ENCODE measurements at regions not wholly inside any gene's neighbourhood (a gene's known extent, or its start where the extent isn't known, plus 50 kb on each side); places are given as distances from the start of the nearest gene placed in this dataset.

DNA sequence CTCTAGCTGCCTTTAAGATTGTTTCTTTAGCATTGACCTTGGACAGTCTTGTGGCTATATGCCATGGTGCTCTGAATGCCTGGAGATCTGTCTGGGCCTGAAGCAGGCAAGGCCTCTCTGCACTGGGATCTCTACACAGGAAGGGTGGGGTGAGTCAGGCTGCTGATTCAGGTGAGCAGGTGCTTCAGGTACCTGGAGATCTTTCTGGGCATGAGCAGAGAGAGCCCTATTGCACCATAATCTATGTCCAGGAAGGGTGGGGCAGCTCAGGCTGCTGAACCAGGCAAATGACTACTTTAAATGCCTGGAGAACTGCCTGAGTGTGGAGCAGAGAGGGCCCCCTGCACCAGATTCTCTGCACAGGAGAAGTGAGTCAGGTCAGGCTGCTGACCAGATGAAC, 94.5 kb downstream of the TPBG start:
- Histone ChIP-seq H3K9me3 (peaks cover 6% of the 10 kb centered on the region; the same call in 1 of the 3 replicates), H3K4me1 (no peaks in the 10 kb centered on the region), H3K4me3 (no peak overlapping the region), H3K27ac (no peak overlapping the region), H3K4me2 (no peak overlapping the region)
- no peak for FAIRE-seq
- no peak for DNase-seq (ENCODE audit: low read depth in 1 of 2, low spot score in 1 of 2)
- ChIA-PET CTCF (interaction anchor here (0.7 kb wide), 1 partner anchor 1437 kb away, joined by 3 read pairs; no protein-coding TSS in a partner anchor), POLR2A (no interaction called here)
- ATAC-seq, result no peak
- TF ChIP-seq POLR2AphosphoS2 (conservative IDR thresholded peaks at IDR 0.05; ENCODE audit: low read length) (no peak), ZSCAN20 (CRISPR knock-in tag; IDR thresholded peaks at IDR 0.05) (no peak), FOXS1 (CRISPR knock-in tag; IDR thresholded peaks at IDR 0.05) (no peak), HOXB5 (CRISPR knock-in tag; IDR thresholded peaks at IDR 0.05) (no peak), TP53 (CRISPR knock-in tag; IDR thresholded peaks at IDR 0.05) (no peak), RFX5 (IDR thresholded peaks at IDR 0.05) (no peak), HOXB13 (CRISPR knock-in tag; IDR thresholded peaks at IDR 0.05; ENCODE audit: low read depth) (no peak), CHD4 (IDR thresholded peaks at IDR 0.05; ENCODE audit: borderline replicate concordance) (no peak), CEBPB (IDR thresholded peaks at IDR 0.05) (no peak), HEYL (CRISPR knock-in tag; IDR thresholded peaks at IDR 0.05) (no peak)
- TF ChIP-seq, protein P1, sequence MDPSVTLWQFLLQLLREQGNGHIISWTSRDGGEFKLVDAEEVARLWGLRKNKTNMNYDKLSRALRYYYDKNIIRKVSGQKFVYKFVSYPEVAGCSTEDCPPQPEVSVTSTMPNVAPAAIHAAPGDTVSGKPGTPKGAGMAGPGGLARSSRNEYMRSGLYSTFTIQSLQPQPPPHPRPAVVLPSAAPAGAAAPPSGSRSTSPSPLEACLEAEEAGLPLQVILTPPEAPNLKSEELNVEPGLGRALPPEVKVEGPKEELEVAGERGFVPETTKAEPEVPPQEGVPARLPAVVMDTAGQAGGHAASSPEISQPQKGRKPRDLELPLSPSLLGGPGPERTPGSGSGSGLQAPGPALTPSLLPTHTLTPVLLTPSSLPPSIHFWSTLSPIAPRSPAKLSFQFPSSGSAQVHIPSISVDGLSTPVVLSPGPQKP (IDR thresholded peaks at IDR 0.05; ENCODE audit: low read depth, low read length), result no peak
- TF ChIP-seq, protein P2, sequence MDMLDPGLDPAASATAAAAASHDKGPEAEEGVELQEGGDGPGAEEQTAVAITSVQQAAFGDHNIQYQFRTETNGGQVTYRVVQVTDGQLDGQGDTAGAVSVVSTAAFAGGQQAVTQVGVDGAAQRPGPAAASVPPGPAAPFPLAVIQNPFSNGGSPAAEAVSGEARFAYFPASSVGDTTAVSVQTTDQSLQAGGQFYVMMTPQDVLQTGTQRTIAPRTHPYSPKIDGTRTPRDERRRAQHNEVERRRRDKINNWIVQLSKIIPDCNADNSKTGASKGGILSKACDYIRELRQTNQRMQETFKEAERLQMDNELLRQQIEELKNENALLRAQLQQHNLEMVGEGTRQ (IDR thresholded peaks at IDR 0.05), result no peak
- TF ChIP-seq, protein P3, sequence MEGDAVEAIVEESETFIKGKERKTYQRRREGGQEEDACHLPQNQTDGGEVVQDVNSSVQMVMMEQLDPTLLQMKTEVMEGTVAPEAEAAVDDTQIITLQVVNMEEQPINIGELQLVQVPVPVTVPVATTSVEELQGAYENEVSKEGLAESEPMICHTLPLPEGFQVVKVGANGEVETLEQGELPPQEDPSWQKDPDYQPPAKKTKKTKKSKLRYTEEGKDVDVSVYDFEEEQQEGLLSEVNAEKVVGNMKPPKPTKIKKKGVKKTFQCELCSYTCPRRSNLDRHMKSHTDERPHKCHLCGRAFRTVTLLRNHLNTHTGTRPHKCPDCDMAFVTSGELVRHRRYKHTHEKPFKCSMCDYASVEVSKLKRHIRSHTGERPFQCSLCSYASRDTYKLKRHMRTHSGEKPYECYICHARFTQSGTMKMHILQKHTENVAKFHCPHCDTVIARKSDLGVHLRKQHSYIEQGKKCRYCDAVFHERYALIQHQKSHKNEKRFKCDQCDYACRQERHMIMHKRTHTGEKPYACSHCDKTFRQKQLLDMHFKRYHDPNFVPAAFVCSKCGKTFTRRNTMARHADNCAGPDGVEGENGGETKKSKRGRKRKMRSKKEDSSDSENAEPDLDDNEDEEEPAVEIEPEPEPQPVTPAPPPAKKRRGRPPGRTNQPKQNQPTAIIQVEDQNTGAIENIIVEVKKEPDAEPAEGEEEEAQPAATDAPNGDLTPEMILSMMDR (IDR thresholded peaks at IDR 0.05), result no peak

DNA sequence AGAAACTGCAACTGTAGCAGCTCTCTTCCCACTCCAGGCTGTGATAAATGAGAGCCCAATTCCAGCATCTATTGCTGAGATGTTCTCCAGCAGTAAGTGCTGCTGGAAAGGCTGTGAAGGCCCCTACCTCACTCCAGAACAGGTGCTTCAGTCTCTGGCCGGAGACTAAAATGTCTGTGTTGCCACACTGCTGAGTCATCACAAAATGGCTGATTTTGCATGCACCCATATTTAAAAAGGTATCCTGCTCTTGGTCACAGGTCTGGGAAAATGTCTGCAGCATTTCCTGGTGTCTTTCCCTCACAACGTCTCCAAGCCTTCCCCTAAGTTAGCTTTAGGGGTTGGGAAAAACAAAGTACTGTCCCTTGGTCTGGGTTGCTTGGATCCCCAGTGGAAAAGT, 95.1 kb downstream of the TPBG start:
- WGBS (ENCODE audit: missing lambda C conversion rate), result 87% methylated on average over 2 of the region's 2 CpGs
- peaks cover 6% of the 10 kb centered on the region; the same call in 1 of the 3 replicates for H3K9me3 ChIP-seq
- no peak overlapping the region for H3K4me2 ChIP-seq
- H3K27ac ChIP-seq, result no peak overlapping the region
- ATAC-seq, result no peak
- FAIRE-seq, result no peak
- no peak for DNase-seq (ENCODE audit: low read depth in 1 of 2, low spot score in 1 of 2)
- ChIA-PET POLR2A (no interaction called here), CTCF (no interaction called here)
- no peaks in the 10 kb centered on the region for H3K4me1 ChIP-seq
- no peak overlapping the region for H3K4me3 ChIP-seq
- TF ChIP-seq MAFK (IDR thresholded peaks at IDR 0.05; ENCODE audit: partially characterized antibody) (peak; percentile 92), CHD4 (IDR thresholded peaks at IDR 0.05; ENCODE audit: borderline replicate concordance) (no peak)

DNA sequence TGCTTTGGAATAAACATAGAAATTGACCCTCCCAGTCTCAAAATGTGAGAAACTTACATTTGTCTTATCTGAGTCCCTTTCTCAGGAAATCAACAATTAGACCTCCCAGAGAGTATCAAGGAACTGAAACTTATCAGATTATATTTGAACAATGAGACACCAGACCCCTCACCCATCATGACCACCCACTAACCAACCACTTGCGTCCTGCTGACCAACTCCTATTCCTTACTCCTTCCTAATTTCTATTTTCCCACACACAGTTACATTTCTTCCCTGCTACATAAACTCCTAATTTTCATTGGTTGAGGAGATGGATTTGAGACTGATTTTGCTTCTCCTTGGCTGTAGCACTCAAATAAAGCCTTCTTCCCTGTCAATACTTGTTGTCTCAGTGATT, 97.9 kb downstream of the TPBG start:
- CTCF ChIA-PET, result no interaction called here

DNA sequence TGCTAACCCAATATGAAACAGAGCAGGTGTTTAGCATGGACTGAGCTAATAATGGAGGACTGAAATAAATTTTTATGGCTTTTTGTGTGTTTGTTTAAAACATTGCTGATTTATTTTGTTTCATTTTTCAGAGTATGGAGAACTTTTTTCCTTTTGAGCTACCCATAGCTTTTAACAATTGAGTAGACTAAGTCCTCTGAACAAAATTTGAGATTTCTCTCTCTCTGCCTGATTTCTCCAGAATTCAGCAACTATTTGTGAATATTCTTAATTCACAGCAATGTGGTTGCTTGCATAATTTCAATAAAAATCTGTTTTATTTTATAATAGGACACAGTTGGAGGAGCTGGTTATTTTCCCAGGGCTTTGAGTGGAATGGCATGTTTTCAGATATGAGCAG, 103.7 kb downstream of the TPBG start:
- Histone ChIP-seq H3K4me3 (no peak overlapping the region), H3K9me3 (no peaks in the 10 kb centered on the region), H3K27ac (no peak overlapping the region), H3K4me2 (no peak overlapping the region), H3K4me1 (no peaks in the 10 kb centered on the region)
- FAIRE-seq (no peak), DNase-seq (ENCODE audit: low read depth in 1 of 2, low spot score in 1 of 2) (no peak), ATAC-seq (no peak)
- POLR2A ChIA-PET, result no interaction called here
- CTCF ChIA-PET, result interaction anchor here (1.2 kb wide), 1 partner anchor 30 kb away, joined by 3 read pairs; no protein-coding TSS in a partner anchor
- TF ChIP-seq JUNB (IDR thresholded peaks at IDR 0.05), result no peak
- TF ChIP-seq, protein P2 (IDR thresholded peaks at IDR 0.05), result no peak
- TF ChIP-seq NR3C1 (IDR thresholded peaks at IDR 0.05), result no peak
- no peak for TF ChIP-seq EHF (CRISPR knock-in tag; IDR thresholded peaks at IDR 0.05)
- no peak for TF ChIP-seq RNF2 (IDR thresholded peaks at IDR 0.05; ENCODE audit: borderline replicate concordance, low read depth)
- no peak for TF ChIP-seq POLR2AphosphoS2 (conservative IDR thresholded peaks at IDR 0.05; ENCODE audit: low read length)
- no peak for TF ChIP-seq EP300 (IDR thresholded peaks at IDR 0.05)
- no peak for TF ChIP-seq TP53 (CRISPR knock-in tag; IDR thresholded peaks at IDR 0.05)
- TF ChIP-seq HOXB5 (CRISPR knock-in tag; IDR thresholded peaks at IDR 0.05), result no peak
- TF ChIP-seq, protein P4, sequence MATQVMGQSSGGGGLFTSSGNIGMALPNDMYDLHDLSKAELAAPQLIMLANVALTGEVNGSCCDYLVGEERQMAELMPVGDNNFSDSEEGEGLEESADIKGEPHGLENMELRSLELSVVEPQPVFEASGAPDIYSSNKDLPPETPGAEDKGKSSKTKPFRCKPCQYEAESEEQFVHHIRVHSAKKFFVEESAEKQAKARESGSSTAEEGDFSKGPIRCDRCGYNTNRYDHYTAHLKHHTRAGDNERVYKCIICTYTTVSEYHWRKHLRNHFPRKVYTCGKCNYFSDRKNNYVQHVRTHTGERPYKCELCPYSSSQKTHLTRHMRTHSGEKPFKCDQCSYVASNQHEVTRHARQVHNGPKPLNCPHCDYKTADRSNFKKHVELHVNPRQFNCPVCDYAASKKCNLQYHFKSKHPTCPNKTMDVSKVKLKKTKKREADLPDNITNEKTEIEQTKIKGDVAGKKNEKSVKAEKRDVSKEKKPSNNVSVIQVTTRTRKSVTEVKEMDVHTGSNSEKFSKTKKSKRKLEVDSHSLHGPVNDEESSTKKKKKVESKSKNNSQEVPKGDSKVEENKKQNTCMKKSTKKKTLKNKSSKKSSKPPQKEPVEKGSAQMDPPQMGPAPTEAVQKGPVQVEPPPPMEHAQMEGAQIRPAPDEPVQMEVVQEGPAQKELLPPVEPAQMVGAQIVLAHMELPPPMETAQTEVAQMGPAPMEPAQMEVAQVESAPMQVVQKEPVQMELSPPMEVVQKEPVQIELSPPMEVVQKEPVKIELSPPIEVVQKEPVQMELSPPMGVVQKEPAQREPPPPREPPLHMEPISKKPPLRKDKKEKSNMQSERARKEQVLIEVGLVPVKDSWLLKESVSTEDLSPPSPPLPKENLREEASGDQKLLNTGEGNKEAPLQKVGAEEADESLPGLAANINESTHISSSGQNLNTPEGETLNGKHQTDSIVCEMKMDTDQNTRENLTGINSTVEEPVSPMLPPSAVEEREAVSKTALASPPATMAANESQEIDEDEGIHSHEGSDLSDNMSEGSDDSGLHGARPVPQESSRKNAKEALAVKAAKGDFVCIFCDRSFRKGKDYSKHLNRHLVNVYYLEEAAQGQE (IDR thresholded peaks at IDR 0.05), result no peak
- no peak for TF ChIP-seq GATA3 (IDR thresholded peaks at IDR 0.05; ENCODE audit: borderline replicate concordance)
- no peak for TF ChIP-seq RCOR1 (IDR thresholded peaks at IDR 0.05; ENCODE audit: low read depth, low read length)

More for the DNA sequence above, 97.9 kb downstream of the TPBG start:
- DNase-seq (ENCODE audit: low read depth in 1 of 2, low spot score in 1 of 2) (no peak), ATAC-seq (no peak), FAIRE-seq (no peak)
- H3K9me3 ChIP-seq, result 0 out of 3 replicates have a peak, but pooled peaks cover 6% of the 10 kb centered on the region
- no peaks in the 10 kb centered on the region for H3K4me1 ChIP-seq
- POLR2A ChIA-PET, result no interaction called here
- WGBS (ENCODE audit: missing lambda C conversion rate), result 81% methylated on average over 1 of the region's 1 CpG
- TF ChIP-seq HOXA7 (CRISPR knock-in tag; IDR thresholded peaks at IDR 0.05) (no peak), ZNF302 (CRISPR knock-in tag; IDR thresholded peaks at IDR 0.05) (no peak), CHD4 (IDR thresholded peaks at IDR 0.05; ENCODE audit: borderline replicate concordance) (no peak), NPAS2 (CRISPR knock-in tag; IDR thresholded peaks at IDR 0.05; ENCODE audit: borderline replicate concordance) (no peak)
- no peak overlapping the region for H3K4me3 ChIP-seq
- H3K4me2 ChIP-seq, result no peak overlapping the region
- no peak overlapping the region for H3K27ac ChIP-seq
